Stimulated activated memory B cell treated with anti-CD40 and anti-IgM and Interleukin-4, amounts not matched to agents 10 μg/mL and 1 μg/mL and 100 μg/mL, for 72 hours (primary cell): ENCODE measurements at regions not wholly inside any gene's neighbourhood (a gene's known extent, or its start where the extent isn't known, plus 50 kb on each side); places are given as distances from the start of the nearest gene placed in this dataset.

Experiments used
- ATAC-seq: fragments of 150-1000 bp; cut with Tn5 transposase; 2 replicates; pipeline ENCODE4 v1.10.0; 2021
- H3K27ac Mint-ChIP-seq: one replicate; pipeline ENCODE4 v1.8.0; 2022; ENCODE audit warnings: mild to moderate bottlenecking, mixed read lengths
- H3K27me3 Mint-ChIP-seq: one replicate; pipeline ENCODE4 v1.8.0; 2022; ENCODE audit warnings: mixed read lengths
- H3K36me3 Mint-ChIP-seq: one replicate; pipeline ENCODE4 v1.8.0; 2022; ENCODE audit warnings: mixed read lengths
- H3K4me1 Mint-ChIP-seq: one replicate; pipeline ENCODE4 v1.8.0; 2022; ENCODE audit warnings: mixed read lengths
- H3K4me3 Mint-ChIP-seq: one replicate; pipeline ENCODE4 v1.8.0; 2022; ENCODE audit warnings: mild to moderate bottlenecking, moderate library complexity, mixed read lengths
- H3K9me3 Mint-ChIP-seq: one replicate; pipeline ENCODE4 v1.8.0; 2022; ENCODE audit warnings: mixed read lengths

DNA sequence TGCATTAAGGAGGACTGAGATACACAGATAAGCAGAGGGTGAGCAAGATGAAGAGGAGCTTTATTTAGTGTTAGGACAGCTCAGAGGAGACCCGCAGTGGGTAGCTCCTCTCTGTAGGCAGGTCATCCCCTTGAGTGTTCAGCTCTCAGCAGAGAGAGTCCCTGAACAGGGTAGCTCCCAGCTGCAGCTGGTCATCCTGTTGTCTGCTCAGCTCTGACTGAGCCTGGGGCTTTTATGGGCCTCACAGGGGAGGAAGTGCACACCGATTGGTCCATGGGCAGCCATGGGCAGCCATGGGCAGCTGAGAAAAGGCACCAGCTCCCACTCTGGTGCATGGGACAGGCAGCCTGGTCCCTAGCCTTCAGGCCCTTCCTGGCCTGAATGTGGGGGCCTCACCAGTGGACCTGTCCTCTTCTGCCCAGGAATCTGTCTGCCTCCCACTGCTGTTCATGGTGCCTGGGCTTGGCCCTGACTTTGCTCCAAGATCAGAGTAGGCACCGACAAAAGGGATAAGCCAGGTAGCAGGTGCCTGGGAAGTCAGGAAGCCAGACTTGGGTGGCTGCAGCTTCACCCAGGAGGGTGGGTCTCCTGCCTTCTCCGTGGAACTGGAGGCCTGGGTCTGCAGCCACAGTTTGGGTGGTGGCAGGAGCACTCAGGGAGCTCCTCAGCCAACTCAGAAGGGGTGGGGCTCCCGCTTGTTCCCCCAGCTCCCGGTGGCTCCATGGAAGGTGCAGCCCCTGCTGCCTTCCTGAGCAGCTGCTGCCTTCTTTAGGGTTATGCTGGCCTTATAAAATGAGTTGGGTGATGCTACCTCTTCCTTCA is 54.7 kb downstream of the MYEOV start:
- peaks cover 15% of the 10 kb centered on the region for H3K9me3 Mint-ChIP-seq
- H3K27me3 Mint-ChIP-seq: peaks cover 12% of the 10 kb centered on the region
- H3K27ac Mint-ChIP-seq: no peak overlapping the region
- peaks cover 6% of the 10 kb centered on the region for H3K36me3 Mint-ChIP-seq
- H3K4me3 Mint-ChIP-seq: no peak overlapping the region
- no peaks in the 10 kb centered on the region for H3K4me1 Mint-ChIP-seq
- ATAC-seq: no peak

DNA sequence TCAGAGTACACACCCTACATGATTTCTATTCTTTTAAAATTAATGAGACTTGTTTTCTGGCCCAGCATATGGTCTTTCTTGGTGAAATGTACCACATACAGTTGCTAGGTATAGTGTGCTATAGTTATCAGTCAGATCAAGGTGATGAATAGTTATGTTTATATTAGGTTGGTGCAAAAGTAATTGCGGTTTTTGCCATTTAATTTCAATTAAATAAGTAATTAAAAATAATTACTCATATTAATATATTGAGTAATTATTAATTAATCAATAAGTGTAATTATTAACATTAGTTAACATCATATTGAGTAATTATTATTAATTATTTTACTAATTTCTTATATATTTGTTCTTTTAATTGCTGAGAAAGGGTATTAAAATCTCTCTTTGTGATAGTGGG is 56.1 kb downstream of the MYEOV start:
- ATAC-seq: no peak
- Mint-ChIP-seq H3K27me3 (peaks cover 26% of the 10 kb centered on the region), H3K4me1 (no peaks in the 10 kb centered on the region), H3K27ac (no peak overlapping the region), H3K36me3 (no peaks in the 10 kb centered on the region), H3K4me3 (no peak overlapping the region), H3K9me3 (peaks cover 6% of the 10 kb centered on the region)

DNA sequence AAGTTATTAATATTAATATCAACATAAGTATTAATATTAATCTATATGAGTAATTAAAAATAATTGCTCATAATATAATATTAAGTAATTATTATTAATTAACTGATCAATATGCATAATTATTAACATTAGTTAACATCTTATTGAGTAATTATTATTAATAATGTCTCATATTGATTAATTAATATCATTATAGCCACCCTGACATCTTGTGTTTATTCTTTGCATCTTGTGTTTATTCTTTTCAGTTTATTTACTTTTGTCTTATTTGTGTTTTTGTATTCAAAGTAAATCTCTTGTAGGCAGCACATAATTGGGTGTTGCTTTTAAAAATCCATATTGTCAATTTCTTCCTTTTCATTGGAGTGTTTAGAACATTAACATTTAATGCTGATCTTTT is 56.6 kb downstream of the MYEOV start:
- Mint-ChIP-seq H3K9me3 (peaks cover 6% of the 10 kb centered on the region), H3K27ac (no peak overlapping the region), H3K27me3 (peaks cover 30% of the 10 kb centered on the region), H3K4me1 (no peaks in the 10 kb centered on the region), H3K36me3 (no peaks in the 10 kb centered on the region), H3K4me3 (no peak overlapping the region)
- ATAC-seq: no peak

DNA sequence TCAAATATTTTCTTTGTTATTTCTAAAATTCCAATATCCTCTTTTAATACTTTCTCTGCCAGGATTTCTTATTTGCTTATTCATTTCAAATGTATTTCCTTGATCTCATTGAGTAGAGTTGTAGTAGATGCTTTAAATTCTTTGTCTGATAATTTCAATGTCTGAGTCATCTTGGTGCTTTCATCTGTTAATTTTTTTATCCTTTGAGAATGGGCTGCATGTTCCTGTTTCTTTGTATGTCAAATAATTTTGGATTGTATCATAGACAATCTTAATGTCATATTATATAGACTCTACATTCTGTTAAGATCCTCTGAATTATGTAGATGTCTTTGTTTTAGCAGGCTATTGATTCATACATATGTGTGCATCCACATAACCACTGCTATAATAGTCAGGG is 57.5 kb downstream of the MYEOV start:
- no peak overlapping the region for H3K4me3 Mint-ChIP-seq
- H3K36me3 Mint-ChIP-seq: no peaks in the 10 kb centered on the region
- no peaks in the 10 kb centered on the region for H3K4me1 Mint-ChIP-seq
- peaks cover 38% of the 10 kb centered on the region for H3K27me3 Mint-ChIP-seq
- H3K9me3 Mint-ChIP-seq: peaks cover 6% of the 10 kb centered on the region
- ATAC-seq: no peak
- H3K27ac Mint-ChIP-seq: no peak overlapping the region

DNA sequence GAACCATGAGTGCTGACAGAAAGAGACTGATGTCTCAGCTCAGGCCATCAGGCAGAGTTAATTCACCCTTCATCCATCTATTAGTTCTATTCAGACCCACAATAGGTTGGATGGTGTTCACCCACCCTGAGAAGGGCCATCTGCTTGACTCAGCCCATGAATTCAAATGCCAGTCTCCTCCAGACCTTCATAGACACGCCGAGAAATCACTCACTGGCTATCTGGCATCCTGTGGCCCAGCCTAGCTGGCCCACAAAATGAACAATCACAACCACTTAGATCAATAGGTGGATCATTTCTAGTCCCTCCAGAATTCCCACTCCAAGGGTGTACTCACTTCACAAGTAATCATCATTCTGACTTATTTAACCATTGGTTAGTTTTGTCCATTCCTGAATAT is 58.2 kb downstream of the MYEOV start:
- Mint-ChIP-seq H3K4me3 (no peak overlapping the region), H3K4me1 (peaks cover 4% of the 10 kb centered on the region), H3K27ac (no peak overlapping the region), H3K9me3 (peaks cover 6% of the 10 kb centered on the region), H3K36me3 (no peaks in the 10 kb centered on the region), H3K27me3 (peaks cover 45% of the 10 kb centered on the region)
- no peak for ATAC-seq

DNA sequence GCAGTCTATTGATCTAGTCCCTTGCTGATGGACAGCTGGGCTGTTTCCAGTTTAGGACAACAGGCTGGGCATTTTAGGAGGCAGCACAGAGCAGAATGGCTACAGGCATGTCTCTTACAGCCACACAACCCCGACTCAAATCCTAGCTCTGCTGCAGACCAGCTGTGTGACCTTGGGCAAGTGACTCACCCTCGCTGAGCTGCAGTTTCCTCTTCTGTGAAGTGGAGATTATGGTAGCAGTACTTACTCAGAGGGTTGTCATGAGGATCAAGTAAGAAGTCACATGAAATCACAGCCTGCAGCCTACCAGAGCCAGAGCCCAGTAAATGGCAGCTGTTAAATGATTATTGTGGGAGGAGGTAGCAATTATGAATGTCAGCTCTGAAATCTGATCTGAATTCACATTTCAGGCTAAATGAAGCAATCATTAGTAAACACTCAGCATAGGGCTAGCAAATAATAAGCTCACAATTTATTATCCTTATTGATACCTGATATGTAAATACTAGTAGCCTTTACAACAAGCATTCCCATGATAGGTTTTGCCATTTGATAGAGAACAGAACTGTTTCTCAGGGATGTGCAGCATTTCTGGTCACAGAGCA is 58.9 kb downstream of the MYEOV start:
- no peak for ATAC-seq
- Mint-ChIP-seq H3K36me3 (no peaks in the 10 kb centered on the region), H3K4me3 (no peak overlapping the region), H3K9me3 (peaks cover 3% of the 10 kb centered on the region), H3K27ac (no peak overlapping the region), H3K4me1 (peaks cover 4% of the 10 kb centered on the region), H3K27me3 (peaks cover 48% of the 10 kb centered on the region)

DNA sequence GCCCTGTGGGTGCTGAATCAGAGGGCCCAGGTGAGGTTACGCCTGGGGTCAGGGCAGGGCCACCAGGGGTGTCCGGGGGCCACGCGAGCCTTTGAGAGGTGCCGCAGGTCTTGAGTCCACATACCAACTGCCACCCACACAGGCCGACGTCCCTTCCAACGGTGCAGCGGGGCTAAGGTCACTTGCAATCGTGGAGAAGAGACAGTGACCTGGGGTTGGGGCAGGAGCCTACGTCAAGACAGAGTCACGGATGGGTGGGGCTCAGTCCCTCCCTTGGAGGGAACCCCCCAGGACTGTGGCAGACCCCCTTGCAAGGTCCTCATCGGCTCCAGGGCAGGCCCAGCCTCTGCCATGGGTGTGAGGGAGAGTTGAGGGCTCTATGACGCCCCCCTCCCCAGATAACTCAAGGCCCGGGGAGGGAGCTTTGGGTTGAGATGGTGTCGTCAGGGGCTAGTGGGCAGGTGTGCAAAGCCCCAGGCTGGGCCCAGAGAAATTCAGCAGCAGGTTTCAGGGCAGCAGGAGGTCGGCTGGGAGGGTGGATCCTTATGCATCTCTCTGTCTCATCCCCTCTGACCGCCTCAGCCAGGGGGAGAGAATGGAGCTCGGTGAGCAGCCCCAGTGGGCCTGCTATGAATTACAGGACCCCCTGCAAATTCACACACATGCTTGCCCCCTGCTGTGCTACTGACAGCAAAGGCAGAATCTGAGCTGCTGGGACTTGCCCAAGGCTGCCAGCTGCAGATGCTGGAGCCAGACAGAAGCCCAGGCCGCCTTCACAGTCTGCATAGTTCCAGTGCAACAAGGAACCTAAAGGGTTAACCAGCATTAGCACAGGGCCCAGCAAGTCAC is 60.0 kb downstream of the MYEOV start:
- Mint-ChIP-seq H3K27ac (no peak overlapping the region), H3K9me3 (peaks cover 3% of the 10 kb centered on the region), H3K4me1 (peaks cover 4% of the 10 kb centered on the region), H3K36me3 (no peaks in the 10 kb centered on the region), H3K4me3 (no peak overlapping the region), H3K27me3 (peaks cover 48% of the 10 kb centered on the region)
- ATAC-seq: no peak

DNA sequence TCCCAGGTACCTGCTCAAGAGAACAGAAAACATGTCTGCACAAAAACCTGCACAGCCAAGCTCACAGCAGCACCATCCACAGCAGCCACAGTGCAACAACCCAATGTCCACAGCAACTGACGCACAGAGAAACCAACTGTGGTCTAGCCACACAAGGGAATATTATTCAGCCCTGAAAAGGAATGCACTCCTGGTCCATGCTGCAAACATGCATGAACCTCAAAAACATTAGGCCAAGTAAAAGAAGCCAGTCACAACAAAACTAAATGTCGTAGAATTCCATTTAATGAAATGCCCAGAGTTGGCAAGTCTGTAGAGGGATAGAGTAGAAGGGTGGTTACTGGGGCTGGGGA is 60.6 kb downstream of the MYEOV start:
- Mint-ChIP-seq H3K4me3 (no peak overlapping the region), H3K27me3 (peaks cover 48% of the 10 kb centered on the region), H3K36me3 (no peaks in the 10 kb centered on the region), H3K4me1 (peaks cover 4% of the 10 kb centered on the region), H3K9me3 (peaks cover 2% of the 10 kb centered on the region), H3K27ac (no peak overlapping the region)
- no peak for ATAC-seq

DNA sequence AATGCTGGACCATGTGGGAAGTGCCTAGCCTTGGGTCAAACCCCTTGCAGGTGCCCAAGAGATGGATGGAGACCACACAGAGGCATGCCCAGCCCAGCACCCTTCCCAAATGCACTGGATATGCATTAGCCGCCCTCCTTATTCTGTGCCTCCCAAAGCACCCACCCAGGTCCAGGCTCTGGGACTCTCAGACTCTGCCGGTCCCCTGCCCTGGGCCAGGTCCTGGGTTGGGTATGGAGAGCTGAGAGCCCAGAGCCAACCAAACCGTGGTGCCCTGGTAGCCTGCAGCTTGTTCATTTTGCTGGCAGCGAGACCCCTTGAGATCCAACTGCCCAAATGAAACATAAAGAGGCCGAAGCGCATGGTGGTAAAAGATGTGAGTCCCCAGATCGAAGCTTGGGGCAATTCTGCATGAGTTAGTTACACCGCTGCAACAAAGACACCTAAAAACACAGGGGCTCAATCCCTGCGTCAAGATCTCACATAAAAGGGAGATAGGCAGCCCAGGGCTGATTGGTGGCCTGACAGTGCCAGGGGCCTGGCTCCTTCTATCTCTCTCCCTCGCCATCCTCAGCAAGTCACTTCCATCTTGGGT is 61.5 kb downstream of the MYEOV start:
- Mint-ChIP-seq H3K27me3 (peaks cover 48% of the 10 kb centered on the region), H3K4me3 (no peak overlapping the region), H3K27ac (no peak overlapping the region), H3K4me1 (peaks cover 4% of the 10 kb centered on the region), H3K9me3 (no peaks in the 10 kb centered on the region), H3K36me3 (no peaks in the 10 kb centered on the region)
- no peak for ATAC-seq

DNA sequence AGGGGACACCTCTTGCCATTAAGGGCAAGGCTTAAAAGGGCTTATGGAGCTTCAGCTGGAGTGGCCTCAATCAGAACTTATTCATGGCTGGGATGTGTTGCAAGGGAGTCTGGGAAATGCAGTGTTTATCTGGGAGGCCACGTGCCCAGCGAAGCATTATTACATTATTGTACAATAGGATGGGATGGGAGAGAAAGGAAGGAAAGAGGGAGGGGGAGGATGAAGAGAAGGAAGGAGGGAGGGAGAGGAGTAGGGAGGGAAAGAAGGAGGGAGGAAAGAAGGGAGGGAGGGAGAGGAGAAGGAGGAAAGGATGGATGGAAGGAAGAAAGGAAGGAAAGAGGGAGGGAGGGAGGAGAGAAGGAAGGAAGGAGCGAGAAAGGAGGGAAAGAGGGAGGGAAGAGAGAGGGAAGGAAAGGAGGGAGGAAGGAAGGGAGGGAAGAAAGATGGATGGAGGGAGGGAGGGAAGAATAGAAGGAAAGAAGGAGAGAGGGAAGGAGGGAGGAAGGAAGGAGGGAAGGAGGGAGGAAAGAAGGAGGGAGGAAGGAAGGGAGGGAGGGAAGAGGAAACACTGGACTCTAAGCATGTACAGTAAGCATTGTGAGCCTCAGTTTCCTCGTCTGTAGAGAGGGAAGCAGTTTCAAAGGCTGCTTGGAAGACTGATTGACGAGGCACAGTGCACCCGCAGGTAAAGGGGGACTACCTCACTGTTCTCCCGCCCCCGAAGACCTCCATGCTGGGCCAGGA is 62.2 kb downstream of the MYEOV start:
- Mint-ChIP-seq H3K4me1 (peaks cover 4% of the 10 kb centered on the region), H3K9me3 (no peaks in the 10 kb centered on the region), H3K4me3 (no peak overlapping the region), H3K27ac (no peak overlapping the region), H3K27me3 (peaks cover 42% of the 10 kb centered on the region), H3K36me3 (no peaks in the 10 kb centered on the region)
- ATAC-seq: no peak

DNA sequence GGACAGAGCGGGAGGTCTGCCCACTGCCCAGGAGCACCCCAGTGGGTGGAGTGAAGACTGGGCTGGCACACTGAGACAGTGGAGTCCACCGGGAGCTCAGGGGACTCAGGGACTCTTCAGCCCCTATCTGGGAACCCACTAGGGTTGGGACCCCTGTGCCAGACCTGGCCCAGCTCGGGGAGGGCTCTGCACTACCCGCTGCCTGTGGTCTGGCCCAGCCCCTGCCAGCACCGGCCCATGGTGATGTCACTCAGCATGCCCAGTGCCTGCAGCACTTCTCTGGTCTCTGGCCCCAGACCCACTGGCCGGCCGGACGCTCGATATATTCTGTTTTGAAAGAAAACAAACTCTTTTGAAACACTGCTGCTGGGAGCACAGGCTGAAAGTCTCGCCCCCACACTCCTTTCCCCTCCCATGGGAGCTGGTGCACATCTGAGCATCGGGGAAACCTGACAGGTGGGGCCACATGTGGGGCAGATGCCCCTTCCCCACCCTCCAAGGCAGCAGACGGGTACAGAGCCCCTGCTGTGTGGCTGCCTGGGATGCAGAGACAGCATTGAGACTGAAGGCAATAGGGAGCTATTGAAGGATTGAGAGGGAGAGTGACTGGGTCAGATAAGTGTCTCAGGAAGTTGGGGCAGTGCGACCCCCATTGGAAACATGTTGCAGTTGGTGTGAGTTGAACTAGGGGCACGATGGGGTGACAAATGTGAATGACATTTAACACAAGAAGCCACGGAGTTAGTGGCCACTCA is 62.9 kb downstream of the MYEOV start:
- Mint-ChIP-seq H3K9me3 (no peaks in the 10 kb centered on the region), H3K27ac (no peak overlapping the region), H3K4me3 (no peak overlapping the region), H3K27me3 (peaks cover 36% of the 10 kb centered on the region), H3K36me3 (no peaks in the 10 kb centered on the region), H3K4me1 (peaks cover 4% of the 10 kb centered on the region)
- no peak for ATAC-seq

DNA sequence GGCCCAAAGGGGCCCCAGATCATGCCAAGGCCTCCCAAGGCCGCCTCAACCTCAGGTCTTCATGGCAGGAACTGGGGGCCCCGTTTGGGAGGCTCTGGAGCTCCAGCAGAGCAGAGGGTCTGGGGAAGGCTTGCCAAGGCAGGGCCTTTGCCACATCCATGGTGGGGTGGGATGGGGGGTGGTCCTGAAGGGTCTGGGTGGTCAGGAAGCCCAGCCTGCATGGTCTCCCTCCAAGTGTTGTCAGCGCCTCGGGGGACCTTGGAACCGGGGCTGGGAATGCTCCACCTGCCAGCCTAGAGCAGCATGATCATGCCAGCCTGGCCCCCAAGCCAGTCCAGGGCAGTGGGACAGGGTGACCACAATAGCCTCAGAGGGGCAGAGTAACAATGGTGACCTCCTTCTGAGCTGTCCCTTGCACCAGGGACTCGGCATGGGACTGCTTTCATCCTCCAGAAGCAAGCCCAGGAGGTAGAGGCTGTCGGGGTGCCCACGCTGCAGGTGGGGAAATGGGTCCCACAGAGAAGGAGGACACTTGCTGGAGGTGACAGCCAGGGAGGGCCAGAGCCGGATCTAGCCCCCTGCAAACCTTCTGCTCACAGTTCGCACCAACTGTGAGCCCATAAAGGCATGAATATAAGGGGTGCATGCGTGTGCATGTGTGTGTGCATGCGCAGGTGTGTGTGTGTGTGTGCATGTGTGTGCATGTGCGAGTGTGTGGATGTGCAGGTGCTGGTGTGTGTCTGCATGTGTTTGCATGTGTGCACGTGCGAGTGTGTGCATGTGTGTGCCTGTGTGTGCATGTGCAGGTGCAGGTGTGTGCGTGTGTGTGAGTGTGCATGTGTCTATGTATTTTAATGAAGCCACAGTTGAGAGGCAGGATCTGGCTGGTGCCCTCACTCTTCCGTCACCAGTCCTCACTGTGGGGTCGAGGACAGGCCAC is 63.8 kb downstream of the MYEOV start:
- ATAC-seq: no peak
- H3K27me3 Mint-ChIP-seq: peaks cover 36% of the 10 kb centered on the region
- H3K36me3 Mint-ChIP-seq: no peaks in the 10 kb centered on the region
- no peaks in the 10 kb centered on the region for H3K9me3 Mint-ChIP-seq
- H3K27ac Mint-ChIP-seq: no peak overlapping the region
- H3K4me1 Mint-ChIP-seq: peaks cover 4% of the 10 kb centered on the region
- H3K4me3 Mint-ChIP-seq: no peak overlapping the region

DNA sequence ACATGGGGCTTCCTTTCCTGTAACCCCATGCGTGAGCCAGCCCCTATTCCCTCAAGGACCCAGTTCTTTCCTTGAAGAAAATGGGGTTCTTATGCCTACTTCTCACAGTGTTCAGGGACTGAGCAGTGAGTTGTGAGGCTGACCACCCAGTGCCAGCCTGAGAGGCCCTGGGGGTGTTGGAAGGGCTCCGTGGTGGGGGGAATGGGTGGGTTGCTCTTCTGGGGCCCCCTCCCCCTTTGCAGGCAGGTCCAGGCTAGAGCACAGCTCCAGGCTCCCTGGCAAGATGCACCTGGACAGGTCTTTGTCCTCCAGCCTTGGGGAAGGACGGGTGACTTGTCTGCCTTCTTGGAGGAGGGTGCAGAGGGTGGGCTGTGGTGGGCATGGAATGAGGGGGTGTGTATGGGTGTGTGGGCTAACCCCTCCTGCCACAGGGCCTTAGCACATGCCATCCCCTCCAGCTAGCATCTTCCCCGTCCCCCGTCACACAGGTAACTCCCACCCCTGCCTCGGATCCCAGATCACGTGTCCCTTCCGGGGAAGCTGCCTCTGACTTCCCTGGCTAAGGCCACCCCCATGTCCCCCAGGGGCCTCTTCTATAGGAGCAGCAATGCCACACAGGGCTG is 64.6 kb downstream of the MYEOV start:
- H3K27me3 Mint-ChIP-seq: peaks cover 36% of the 10 kb centered on the region
- ATAC-seq: no peak

More for the DNA sequence above, 64.6 kb downstream of the MYEOV start:
- H3K9me3 Mint-ChIP-seq: no peaks in the 10 kb centered on the region
- no peak overlapping the region for H3K4me3 Mint-ChIP-seq
- H3K36me3 Mint-ChIP-seq: no peaks in the 10 kb centered on the region
- peaks cover 4% of the 10 kb centered on the region for H3K4me1 Mint-ChIP-seq
- no peak overlapping the region for H3K27ac Mint-ChIP-seq
